Kidney epithelial cell (primary cell): ENCODE measurements at regions not wholly inside any gene's neighbourhood (a gene's known extent, or its start where the extent isn't known, plus 50 kb on each side); places are given as distances from the start of the nearest gene placed in this dataset.

Source experiments
- DNase-seq: peaks from one replicate; pipeline ENCODE4 v3.0.0-alpha.2; 2010; ENCODE audit warnings: low read depth
- H3K27me3 ChIP-seq: 2 replicates; pipeline ENCODE4 v1.6.0; 2011; ENCODE audit warnings: low read length; ENCODE audit not compliant: control insufficient read depth, insufficient read depth
- H3K36me3 ChIP-seq: 2 replicates; pipeline ENCODE4 v1.5.1; 2011; ENCODE audit warnings: low read length; ENCODE audit not compliant: control insufficient read depth, insufficient read depth
- H3K4me3 ChIP-seq: 2 replicates; pipeline ENCODE4 v1.5.1; 2011; ENCODE audit warnings: low read depth, mild to moderate bottlenecking, control low read depth, low read length
- TF ChIP-seq, protein P1 (sequence below): IDR thresholded peaks from 2 replicates; pipeline ENCODE4 v1.5.1; 2011; ENCODE audit warnings: mild to moderate bottlenecking, moderate library complexity, low read length, control low read depth, inconsistent platforms; ENCODE audit not compliant: insufficient read depth, poor library complexity, severe bottlenecking

GRCh38 chr2:200168641-200169555 lies 137.6 kb upstream of the SPATS2L start:
- TF ChIP-seq, protein P1, sequence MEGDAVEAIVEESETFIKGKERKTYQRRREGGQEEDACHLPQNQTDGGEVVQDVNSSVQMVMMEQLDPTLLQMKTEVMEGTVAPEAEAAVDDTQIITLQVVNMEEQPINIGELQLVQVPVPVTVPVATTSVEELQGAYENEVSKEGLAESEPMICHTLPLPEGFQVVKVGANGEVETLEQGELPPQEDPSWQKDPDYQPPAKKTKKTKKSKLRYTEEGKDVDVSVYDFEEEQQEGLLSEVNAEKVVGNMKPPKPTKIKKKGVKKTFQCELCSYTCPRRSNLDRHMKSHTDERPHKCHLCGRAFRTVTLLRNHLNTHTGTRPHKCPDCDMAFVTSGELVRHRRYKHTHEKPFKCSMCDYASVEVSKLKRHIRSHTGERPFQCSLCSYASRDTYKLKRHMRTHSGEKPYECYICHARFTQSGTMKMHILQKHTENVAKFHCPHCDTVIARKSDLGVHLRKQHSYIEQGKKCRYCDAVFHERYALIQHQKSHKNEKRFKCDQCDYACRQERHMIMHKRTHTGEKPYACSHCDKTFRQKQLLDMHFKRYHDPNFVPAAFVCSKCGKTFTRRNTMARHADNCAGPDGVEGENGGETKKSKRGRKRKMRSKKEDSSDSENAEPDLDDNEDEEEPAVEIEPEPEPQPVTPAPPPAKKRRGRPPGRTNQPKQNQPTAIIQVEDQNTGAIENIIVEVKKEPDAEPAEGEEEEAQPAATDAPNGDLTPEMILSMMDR, result no peak
- no peak overlapping the region for H3K4me3 ChIP-seq
- H3K36me3 ChIP-seq, result no peaks in the 10 kb centered on the region
- DNase-seq, result no peak
- H3K27me3 ChIP-seq, result no peaks in the 10 kb centered on the region

GRCh38 chr2:200170221-200170620 lies 136.3 kb upstream of the SPATS2L start:
- no peak for DNase-seq
- H3K4me3 ChIP-seq, result no peak overlapping the region
- H3K27me3 ChIP-seq, result no peaks in the 10 kb centered on the region
- TF ChIP-seq, protein P1, result no peak
- H3K36me3 ChIP-seq, result no peaks in the 10 kb centered on the region

DNA sequence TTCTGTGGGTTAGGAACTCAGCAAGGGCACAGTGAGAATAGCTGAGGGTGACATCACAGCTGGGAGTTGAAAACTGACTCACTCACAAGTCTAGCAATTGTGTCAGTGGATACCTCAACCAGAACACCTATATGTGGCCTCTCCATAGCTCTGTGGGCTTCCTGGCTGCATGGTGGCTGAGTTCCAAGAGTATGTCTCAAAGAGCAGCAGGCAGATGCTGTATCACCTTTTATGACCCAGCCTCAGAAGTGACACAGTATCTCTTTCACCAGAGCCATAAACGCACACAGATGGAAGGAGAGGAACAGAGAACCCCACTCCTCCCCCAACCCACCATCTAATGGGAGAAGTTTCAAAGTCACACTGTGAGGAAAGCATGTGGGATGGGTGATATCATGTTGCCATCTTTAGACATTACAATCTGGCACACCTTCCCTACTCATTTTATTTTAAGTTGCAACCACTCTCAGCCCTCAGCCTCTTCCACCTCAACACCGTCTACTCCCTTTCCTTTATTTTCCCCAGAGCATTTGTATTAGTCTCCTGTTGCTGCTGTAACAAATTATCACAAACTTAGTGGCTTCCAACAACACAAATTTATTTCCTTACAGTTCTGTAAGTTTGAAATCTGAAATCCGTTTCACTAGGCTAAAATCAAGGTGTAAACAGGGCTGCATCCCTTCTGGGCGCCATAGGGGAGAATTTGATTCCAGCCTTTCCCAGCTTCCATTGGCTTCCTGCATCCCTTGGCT lies 134.6 kb upstream of the SPATS2L start:
- H3K36me3 ChIP-seq, result no peaks in the 10 kb centered on the region
- no peaks in the 10 kb centered on the region for H3K27me3 ChIP-seq
- DNase-seq, result no peak
- H3K4me3 ChIP-seq, result no peak overlapping the region
- TF ChIP-seq, protein P1, result no peak

GRCh38 chr2:200172521-200172920 lies 134.0 kb upstream of the SPATS2L start:
- Histone ChIP-seq H3K27me3 (no peaks in the 10 kb centered on the region), H3K36me3 (no peaks in the 10 kb centered on the region), H3K4me3 (no peak overlapping the region)
- no peak for DNase-seq
- TF ChIP-seq, protein P1, result no peak

DNA sequence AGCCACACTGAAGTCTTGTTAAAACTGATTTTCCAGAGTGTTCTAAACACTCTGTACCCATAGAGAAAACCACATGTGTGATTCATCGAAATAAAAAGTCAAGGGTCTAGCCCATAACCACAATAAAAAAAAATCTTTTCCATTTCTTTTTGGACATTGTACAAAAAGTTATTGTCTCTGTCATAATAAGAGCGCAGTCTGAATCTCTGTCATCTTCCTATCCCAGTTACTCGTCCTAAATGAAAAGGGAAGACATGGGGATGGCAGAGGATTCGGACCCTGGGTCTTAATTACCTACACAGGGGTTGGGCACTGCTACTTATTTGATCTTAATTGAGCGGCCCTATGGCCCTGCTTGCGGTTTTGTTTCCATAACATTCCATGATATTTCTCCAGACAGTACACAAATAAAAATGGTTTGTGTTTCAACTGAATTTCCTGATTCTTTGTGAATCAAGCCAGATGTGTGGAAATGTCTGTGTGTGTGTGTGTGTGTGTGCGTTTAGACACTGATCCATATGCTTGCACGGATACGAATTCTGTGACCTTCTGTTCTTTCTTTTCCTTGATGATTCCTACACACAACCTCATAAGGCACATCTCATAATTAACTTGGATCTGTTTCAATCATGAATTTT lies 133.4 kb upstream of the SPATS2L start:
- DNase-seq, result no peak
- TF ChIP-seq, protein P1, result no peak
- Histone ChIP-seq H3K4me3 (no peak overlapping the region), H3K27me3 (no peaks in the 10 kb centered on the region), H3K36me3 (no peaks in the 10 kb centered on the region)
